WTC11 (cell line): ENCODE measurements at regions not wholly inside any gene's neighbourhood (a gene's known extent, or its start where the extent isn't known, plus 50 kb on each side); places are given as distances from the start of the nearest gene placed in this dataset.

Experiments used
- ATAC-seq: fragments of 200-7000 bp; cut with Tn5 transposase; 2 replicates; pipeline ENCODE4 v1.10.0; 2021; ENCODE audit warnings: mild to moderate bottlenecking, moderate library complexity
- CTCF ChIA-PET: fragments of 300-600 bp; sonication (Branson Sonifier 250); formaldehyde crosslinking; loops from one replicate; lab custom pipeline; 2021; ENCODE audit warnings: antibody characterized with exemption; lab: Charles Lee
- POLR2A ChIA-PET: fragments of 350-600 bp; sonication (Branson Sonifier 250); formaldehyde crosslinking; loops from one replicate; lab custom pipeline; 2021; ENCODE audit warnings: antibody characterized with exemption; lab: Charles Lee
- DNase-seq: peaks from one replicate; pipeline ENCODE4 v3.0.0; 2021; ENCODE audit warnings: low spot score
- H3K27ac Mint-ChIP-seq: 2 replicates; pipeline ENCODE4 v1.8.0; 2021; ENCODE audit warnings: mixed read lengths
- H3K27me3 Mint-ChIP-seq: 2 replicates; pipeline ENCODE4 v1.8.0; 2021; ENCODE audit warnings: low read depth, mild to moderate bottlenecking, moderate library complexity, mixed read lengths
- H3K36me3 Mint-ChIP-seq: 2 replicates; pipeline ENCODE4 v1.8.0; 2021; ENCODE audit warnings: mixed read lengths
- H3K4me1 Mint-ChIP-seq: 2 replicates; pipeline ENCODE4 v1.8.0; 2022; ENCODE audit warnings: mixed read lengths
- H3K4me3 Mint-ChIP-seq: 2 replicates; pipeline ENCODE4 v1.8.0; 2021; ENCODE audit warnings: mild to moderate bottlenecking, moderate library complexity, mixed read lengths
- H3K9me3 Mint-ChIP-seq: 2 replicates; pipeline ENCODE4 v1.8.0; 2021; ENCODE audit warnings: mixed read lengths
- AR ChIP-seq: fragments of 250-450 bp; sonication (Bioruptor Pico); IDR thresholded peaks from 2 replicates; pipeline ENCODE4 v1.9.0; 2021; ENCODE audit warnings: mild to moderate bottlenecking
- ATF1 ChIP-seq: sonication (generic); formaldehyde crosslinking; IDR thresholded peaks from 2 replicates; pipeline ENCODE4 v1.8.1; 2023; ENCODE audit warnings: mild to moderate bottlenecking, moderate library complexity, missing genetic modification reagents
- ATF6 ChIP-seq: sonication (generic); formaldehyde crosslinking; IDR thresholded peaks from 2 replicates; pipeline ENCODE4 v1.8.1; 2023; ENCODE audit warnings: mild to moderate bottlenecking, missing genetic modification reagents
- E2F4 ChIP-seq: sonication (generic); formaldehyde crosslinking; IDR thresholded peaks from 2 replicates; pipeline ENCODE4 v1.8.1; 2022; ENCODE audit warnings: low read depth, mild to moderate bottlenecking, moderate library complexity, missing genetic modification reagents, borderline replicate concordance
- ETV6 ChIP-seq: sonication (generic); formaldehyde crosslinking; IDR thresholded peaks from 2 replicates; pipeline ENCODE4 v1.8.1; 2022; ENCODE audit warnings: mild to moderate bottlenecking, missing genetic modification reagents
- FOXJ3 ChIP-seq: sonication (generic); formaldehyde crosslinking; IDR thresholded peaks from 2 replicates; pipeline ENCODE4 v1.9.0; 2021; ENCODE audit warnings: missing genetic modification reagents, mild to moderate bottlenecking, borderline replicate concordance
- FOXK1 ChIP-seq: sonication (generic); formaldehyde crosslinking; IDR thresholded peaks from 2 replicates; pipeline ENCODE4 v1.8.0; 2022; ENCODE audit warnings: mild to moderate bottlenecking, moderate library complexity, missing genetic modification reagents
- GRHL2 ChIP-seq: fragments of 250-450 bp; sonication (Bioruptor Pico); IDR thresholded peaks from 2 replicates; pipeline ENCODE4 v1.8.0; 2022; ENCODE audit warnings: mild to moderate bottlenecking, moderate library complexity; ENCODE audit not compliant: insufficient replicate concordance, severe bottlenecking
- GTF2I ChIP-seq: fragments of 250-450 bp; sonication (Bioruptor Pico); conservative IDR thresholded peaks from 2 replicates; pipeline ENCODE4 v1.4.0; 2021; ENCODE audit warnings: mild to moderate bottlenecking
- JAZF1 ChIP-seq: fragments of 250-450 bp; sonication (Bioruptor Pico); IDR thresholded peaks from 2 replicates; pipeline ENCODE4 v1.9.0; 2021; ENCODE audit warnings: moderate library complexity, mild to moderate bottlenecking, inconsistent platforms
- MYBL2 ChIP-seq: sonication (generic); formaldehyde crosslinking; IDR thresholded peaks from 2 replicates; pipeline ENCODE4 v1.8.1; 2023; ENCODE audit warnings: mild to moderate bottlenecking, moderate library complexity, missing genetic modification reagents
- NFYB ChIP-seq: sonication (generic); formaldehyde crosslinking; conservative IDR thresholded peaks from 2 replicates; pipeline ENCODE4 v1.8.0; 2022; ENCODE audit warnings: low read depth, missing genetic modification reagents
- NR2C2 ChIP-seq: sonication (generic); formaldehyde crosslinking; IDR thresholded peaks from 2 replicates; pipeline ENCODE4 v1.8.0; 2022; ENCODE audit warnings: mild to moderate bottlenecking, missing genetic modification reagents
- OVOL2 ChIP-seq: fragments of 250-450 bp; sonication (Bioruptor Pico); IDR thresholded peaks from 2 replicates; pipeline ENCODE4 v1.9.0; 2021; ENCODE audit warnings: mild to moderate bottlenecking, borderline replicate concordance
- RELA ChIP-seq: sonication (generic); formaldehyde crosslinking; IDR thresholded peaks from 2 replicates; pipeline ENCODE4 v1.8.1; 2022; ENCODE audit warnings: missing genetic modification reagents, mild to moderate bottlenecking, borderline replicate concordance
- SMAD4 ChIP-seq: sonication (generic); formaldehyde crosslinking; IDR thresholded peaks from 2 replicates; pipeline ENCODE4 v1.8.0; 2022; ENCODE audit warnings: mild to moderate bottlenecking, missing genetic modification reagents
- SOX15 ChIP-seq: fragments of 250-450 bp; sonication (Bioruptor Pico); IDR thresholded peaks from 2 replicates; pipeline ENCODE4 v1.9.0; 2021; ENCODE audit warnings: mild to moderate bottlenecking
- SP1 ChIP-seq: sonication (generic); formaldehyde crosslinking; conservative IDR thresholded peaks from 2 replicates; pipeline ENCODE4 v1.8.1; 2022; ENCODE audit warnings: missing genetic modification reagents
- TCF7 ChIP-seq: sonication (generic); formaldehyde crosslinking; IDR thresholded peaks from 2 replicates; pipeline ENCODE4 v1.8.0; 2022; ENCODE audit warnings: mild to moderate bottlenecking, low read depth, missing genetic modification reagents, moderate library complexity
- TP53 ChIP-seq: sonication (generic); formaldehyde crosslinking; IDR thresholded peaks from 2 replicates; pipeline ENCODE4 v1.8.1; 2023; ENCODE audit warnings: mild to moderate bottlenecking, missing genetic modification reagents
- USF1 ChIP-seq: sonication (generic); formaldehyde crosslinking; IDR thresholded peaks from 2 replicates; pipeline ENCODE4 v1.8.0; 2022; ENCODE audit warnings: mild to moderate bottlenecking, missing genetic modification reagents
- ZNF263 ChIP-seq: sonication (generic); formaldehyde crosslinking; IDR thresholded peaks from 2 replicates; pipeline ENCODE4 v1.8.1; 2022; ENCODE audit warnings: low read depth, mild to moderate bottlenecking, moderate library complexity, missing genetic modification reagents
- ZNF317 ChIP-seq: sonication (generic); formaldehyde crosslinking; IDR thresholded peaks from 2 replicates; pipeline ENCODE4 v1.8.1; 2023; ENCODE audit warnings: low read depth, mild to moderate bottlenecking, moderate library complexity, missing genetic modification reagents, borderline replicate concordance
- ZNF423 ChIP-seq: fragments of 250-450 bp; sonication (Bioruptor Pico); IDR thresholded peaks from 2 replicates; pipeline ENCODE4 v2.1.2; 2022; ENCODE audit warnings: mild to moderate bottlenecking, moderate library complexity
- ZNF671 ChIP-seq: fragments of 250-450 bp; sonication (Bioruptor Pico); IDR thresholded peaks from 2 replicates; pipeline ENCODE4 v1.8.0; 2021; ENCODE audit warnings: mild to moderate bottlenecking

- no peak for TF ChIP-seq GRHL2 (CRISPR knock-in tag)
- TF ChIP-seq, all 79 proteins: peak for 0
Observed at GRCh38 chr5:61666064-61666621, 334.1 kb downstream of the ZSWIM6 start (continued).

- H3K4me1 Mint-ChIP-seq: 0 out of 2 replicates have a peak, but pooled peaks cover 1% of the 10 kb centered on the region
- no peaks in the 10 kb centered on the region for H3K36me3 Mint-ChIP-seq
- H3K9me3 Mint-ChIP-seq: peaks cover 5% of the 10 kb centered on the region
- no peak overlapping the region for H3K27ac Mint-ChIP-seq
- no peak for TF ChIP-seq SP1
- no peak overlapping the region for H3K4me3 Mint-ChIP-seq
- POLR2A ChIA-PET: no interaction called here
- ATAC-seq (no peak), DNase-seq (no peak)
- CTCF ChIA-PET: interaction anchor here (0.8 kb wide), 1 partner anchor 101 kb away, joined by 3 read pairs; no protein-coding TSS in a partner anchor
- no peaks in the 10 kb centered on the region; the same call in 1 of the 2 replicates for H3K27me3 Mint-ChIP-seq
Observed at GRCh38 chr5:61667525-61668218, 335.6 kb downstream of the ZSWIM6 start.

GRCh38 chr5:61669531-61669930 is 337.5 kb downstream of the ZSWIM6 start:
- POLR2A ChIA-PET: no interaction called here
- no peaks in the 10 kb centered on the region; the same call in 1 of the 2 replicates for H3K27me3 Mint-ChIP-seq
- ATAC-seq (no peak), DNase-seq (no peak)
- CTCF ChIA-PET: interaction anchor here (0.9 kb wide), 1 partner anchor 11 kb away, joined by 4 read pairs; no protein-coding TSS in a partner anchor
- peaks cover 7% of the 10 kb centered on the region for H3K4me1 Mint-ChIP-seq
- H3K4me3 Mint-ChIP-seq: no peak overlapping the region
- H3K36me3 Mint-ChIP-seq: no peaks in the 10 kb centered on the region
- no peak overlapping the region for H3K27ac Mint-ChIP-seq
- TF ChIP-seq JAZF1 (CRISPR knock-in tag) (no peak), GTF2I (CRISPR knock-in tag) (no peak), ZNF671 (CRISPR knock-in tag) (no peak), ETV6 (CRISPR knock-in tag) (no peak), FOXK1 (CRISPR knock-in tag) (no peak), SP1 (no peak), ATF1 (CRISPR knock-in tag) (no peak), ATF6 (no peak), SMAD4 (CRISPR knock-in tag) (no peak), NFYB (CRISPR knock-in tag) (no peak), NR2C2 (CRISPR knock-in tag) (no peak), ZNF263 (CRISPR knock-in tag) (no peak), SOX15 (CRISPR knock-in tag) (no peak), RELA (CRISPR knock-in tag) (no peak), USF1 (CRISPR knock-in tag) (no peak), TP53 (no peak)
- TF ChIP-seq, all 79 proteins: peak for 0
- peaks cover 5% of the 10 kb centered on the region for H3K9me3 Mint-ChIP-seq

GRCh38 chr5:61670941-61671340 is 338.9 kb downstream of the ZSWIM6 start:
- no peaks in the 10 kb centered on the region for H3K36me3 Mint-ChIP-seq
- H3K27me3 Mint-ChIP-seq: no peaks in the 10 kb centered on the region; the same call in 1 of the 2 replicates
- POLR2A ChIA-PET: no interaction called here
- CTCF ChIA-PET: interaction anchor here (0.9 kb wide), 1 partner anchor 12 kb away, joined by 3 read pairs; no protein-coding TSS in a partner anchor
- H3K9me3 Mint-ChIP-seq: peaks cover 5% of the 10 kb centered on the region
- peaks cover 12% of the 10 kb centered on the region for H3K4me1 Mint-ChIP-seq
- H3K4me3 Mint-ChIP-seq: no peak overlapping the region
- H3K27ac Mint-ChIP-seq: no peak overlapping the region
- DNase-seq (no peak), ATAC-seq (no peak)
- TF ChIP-seq ETV6 (CRISPR knock-in tag) (no peak), OVOL2 (CRISPR knock-in tag) (no peak), TCF7 (no peak), E2F4 (no peak), AR (no peak), ZNF317 (no peak), FOXJ3 (no peak), TP53 (no peak), ZNF423 (CRISPR knock-in tag) (no peak), MYBL2 (CRISPR knock-in tag) (no peak), NR2C2 (CRISPR knock-in tag) (no peak), ATF1 (CRISPR knock-in tag) (no peak)
